Heart right ventricle (tissue), 16 donors: ENCODE measurements at regions not wholly inside any gene's neighbourhood (a gene's known extent, or its start where the extent isn't known, plus 50 kb on each side); places are given as distances from the start of the nearest gene placed in this dataset.

ENCODE experiments used
- ATAC-seq, 8 donors: fragments of 200-7000 bp; cut with Tn5 transposase; one replicate each; pipeline ENCODE4 v1.9.1; 2020; ENCODE audit warnings: mild to moderate bottlenecking in 8 of 8, moderate library complexity in 8 of 8, moderate number of reproducible peaks in 1 of 8
- DNase-seq, 2 donors: peaks; one replicate each; pipeline ENCODE4 v3.0.0-alpha.2; 2020
- H3K27ac ChIP-seq, 10 donors: fragments of 200-600 bp; sonication (generic) in 2 of 10; one replicate each; pipeline versions ENCODE4 v1.5.0 to v1.8.0; 2020 to 2022; ENCODE audit warnings: mild to moderate bottlenecking in 3 of 10
- H3K27me3 ChIP-seq, 7 donors: fragments of 200-600 bp; one replicate each; pipeline ENCODE4 v1.8.0; 2021 to 2022; ENCODE audit warnings: mild to moderate bottlenecking in 2 of 7
- H3K36me3 ChIP-seq, 9 donors: fragments of 200-600 bp; sonication (generic) in 1 of 9; one replicate each; pipeline versions ENCODE4 v1.5.0 to v1.8.0; 2020 to 2022; ENCODE audit warnings: mild to moderate bottlenecking in 2 of 9
- H3K4me1 ChIP-seq, 9 donors: fragments of 200-600 bp; sonication (generic) in 1 of 9; one replicate each; pipeline versions ENCODE4 v1.5.0 to v1.8.0; 2020 to 2022; ENCODE audit warnings: mild to moderate bottlenecking in 4 of 9
- H3K4me3 ChIP-seq, 10 donors: fragments of 200-600 bp; sonication (generic) in 2 of 10; one replicate each; pipeline versions ENCODE4 v1.5.0 to v1.8.0; 2020 to 2022; ENCODE audit warnings: mild to moderate bottlenecking in 7 of 10, moderate library complexity in 2 of 10
- H3K9me3 ChIP-seq, 11 donors: fragments of 200-600 bp in 10 of 11; sonication (generic) in 2 of 11; one replicate each; pipeline versions ENCODE4 v1.5.0 to v1.8.0; 2013 to 2022; ENCODE audit warnings: mild to moderate bottlenecking in 2 of 11, control low read depth in 1 of 11, moderate library complexity in 1 of 11
- WGBS, 2 donors: extraction: QIAGEN DNeasy Blood & Tissue Kit; methylation state at CpG; one replicate each; pipeline ENCODE4 v1.1.7; 2013; ENCODE audit warnings: inconsistent platforms in 1 of 2; 5-methylcytosine and 5-hydroxymethylcytosine counted together
- intact Hi-C, 10 donors: fragments of 100-400 bp; cut with DNase I; formaldehyde crosslinking; loops; one replicate each; pipeline versions ENCODE4 v1.11.1 to v1.14.2; 2022
- TF ChIP-seq, protein P1 (sequence below), 9 donors: fragments of 200-600 bp; sonication (generic) in 2 of 9; IDR thresholded peaks; one replicate each; pipeline versions ENCODE4 v1.5.0 to v1.8.0; 2021 to 2022; ENCODE audit warnings: antibody characterized with exemption in 9 of 9, mild to moderate bottlenecking in 5 of 9, moderate library complexity in 1 of 9
- donor health status: Arrhythmogenic right ventricular cardiomyopathy.
- donor health status: ischemic (EF 13 %, LVEDD 7.1; RV severe dilation, severe dysfunction).
- donor health status: healthy with polysubstance abuse.
- donor health status: DM: no; HTN: yes; CAD: no.
- donor health status: DM: no; HTN: no; CAD: no.
- donor health status: ischemic (EF 25% LVEDD 6.9; RV normal size, moderate dysfunction).
- donor health status: ischemic (EF 25% LVEDD 5.7; RV mildly dilated, moderate dysfunction).
- donor health status: healthy.
- donor health status: DM: yes; HTN: yes; CAD: no.
- donor health status: Ischemic cardiomyopathy.
- donor health status: ischemic (EF 35%, LVEDD 5.7; RV mildly dilated, moderate dysfunction).
- donor health status: nonischemic (EF 11% LVEDD 7.7; RV severe dilation, severe dysfunction).
- donor health status: DM: yes; HTN: yes; CAD: no.
- donor health status: PGD.
- donor health status: ischemic (EF 29% LVEDD 5.4; RV normal size, mild dysfunction).
- donor health status: nonischemic (EF 23%, LVEDD 6.1; RV moderate dilation, normal function).

DNA sequence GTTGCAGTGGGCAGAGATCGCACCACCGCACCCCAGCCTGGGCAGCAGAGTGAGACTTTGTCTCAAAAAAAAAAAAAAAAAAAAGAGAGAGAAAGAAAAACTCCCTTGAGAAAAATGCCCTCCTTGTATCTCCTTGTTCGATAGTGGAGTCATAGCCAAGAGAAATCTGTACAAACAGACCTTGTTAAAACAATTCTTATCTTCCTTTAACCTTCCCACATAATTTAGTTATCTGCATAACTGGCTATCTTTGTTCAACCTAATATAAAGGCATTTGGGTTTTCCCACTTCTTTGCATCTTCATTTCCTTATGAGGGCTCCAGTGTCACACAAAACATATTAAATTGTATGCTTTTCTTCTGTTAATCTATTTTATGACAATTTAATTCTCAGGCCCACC, 65.1 kb upstream of the ATP11B start:
- TF ChIP-seq, protein P1, sequence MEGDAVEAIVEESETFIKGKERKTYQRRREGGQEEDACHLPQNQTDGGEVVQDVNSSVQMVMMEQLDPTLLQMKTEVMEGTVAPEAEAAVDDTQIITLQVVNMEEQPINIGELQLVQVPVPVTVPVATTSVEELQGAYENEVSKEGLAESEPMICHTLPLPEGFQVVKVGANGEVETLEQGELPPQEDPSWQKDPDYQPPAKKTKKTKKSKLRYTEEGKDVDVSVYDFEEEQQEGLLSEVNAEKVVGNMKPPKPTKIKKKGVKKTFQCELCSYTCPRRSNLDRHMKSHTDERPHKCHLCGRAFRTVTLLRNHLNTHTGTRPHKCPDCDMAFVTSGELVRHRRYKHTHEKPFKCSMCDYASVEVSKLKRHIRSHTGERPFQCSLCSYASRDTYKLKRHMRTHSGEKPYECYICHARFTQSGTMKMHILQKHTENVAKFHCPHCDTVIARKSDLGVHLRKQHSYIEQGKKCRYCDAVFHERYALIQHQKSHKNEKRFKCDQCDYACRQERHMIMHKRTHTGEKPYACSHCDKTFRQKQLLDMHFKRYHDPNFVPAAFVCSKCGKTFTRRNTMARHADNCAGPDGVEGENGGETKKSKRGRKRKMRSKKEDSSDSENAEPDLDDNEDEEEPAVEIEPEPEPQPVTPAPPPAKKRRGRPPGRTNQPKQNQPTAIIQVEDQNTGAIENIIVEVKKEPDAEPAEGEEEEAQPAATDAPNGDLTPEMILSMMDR (IDR thresholded peaks at IDR 0.05) = no peak
- 84% methylated on average over 3 of the region's 3 CpGs for WGBS, 2 donors
- Histone ChIP-seq H3K27ac (no peak overlapping the region), H3K9me3 (no peaks in the 10 kb centered on the region), H3K36me3 (no peaks in the 10 kb centered on the region), H3K27me3 (peaks cover 0 to 35% (median 0%) of the 10 kb centered on the region in 7 donors), H3K4me3 (no peak overlapping the region), H3K4me1 (peaks cover 0 to 6% (median 0%) of the 10 kb centered on the region in 9 donors)
- intact Hi-C loops = loop anchor here in 1 of 10 donors (10.0 kb wide), 1 partner anchor 47 kb away; no protein-coding TSS in a partner anchor
- ATAC-seq = no peak
- DNase-seq = no peak

DNA sequence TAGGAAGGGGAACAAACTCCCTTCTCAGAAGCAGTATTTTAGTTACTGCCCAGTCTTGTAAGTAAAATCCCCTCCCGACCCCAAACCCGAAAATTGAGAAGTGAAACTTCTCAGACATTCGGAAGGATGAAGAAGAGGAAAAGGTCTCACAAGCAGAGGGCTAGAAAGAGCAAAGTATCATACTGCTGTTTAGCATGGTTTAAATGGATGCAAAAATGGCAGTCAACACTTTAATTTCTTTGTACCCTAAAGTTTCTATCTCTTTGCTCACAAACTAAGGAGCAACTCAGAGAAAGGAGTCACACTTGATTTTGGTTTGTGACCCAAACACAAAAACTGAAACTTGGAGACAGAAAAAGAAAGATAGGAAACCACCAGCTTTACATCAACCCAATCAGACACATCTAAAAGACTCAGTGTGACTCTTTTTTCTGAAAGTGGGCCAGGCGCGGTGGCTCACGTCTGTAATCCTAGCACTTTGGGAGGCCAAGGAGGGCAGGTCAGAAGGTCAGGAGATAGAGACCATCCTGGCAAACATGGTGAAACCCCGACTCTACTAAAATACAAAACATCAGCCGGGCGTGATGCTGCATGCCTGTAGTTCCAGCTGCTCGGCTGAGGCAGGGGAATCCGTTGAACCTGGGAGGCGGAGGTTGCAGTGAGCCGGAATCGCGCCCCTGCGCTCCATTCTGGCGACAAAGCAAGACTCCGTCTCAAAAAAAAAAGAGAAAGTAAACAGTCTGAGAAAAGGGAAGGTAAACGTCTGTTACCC, 63.2 kb upstream of the ATP11B start:
- DNase-seq = no peak
- peaks cover 0 to 30% (median 0%) of the 10 kb centered on the region in 7 donors for H3K27me3 ChIP-seq
- H3K4me1 ChIP-seq = peaks cover 0 to 6% (median 0%) of the 10 kb centered on the region in 9 donors
- no peak overlapping the region for H3K27ac ChIP-seq
- no peak overlapping the region for H3K4me3 ChIP-seq
- H3K9me3 ChIP-seq = no peaks in the 10 kb centered on the region
- TF ChIP-seq, protein P1 (IDR thresholded peaks at IDR 0.05) = no peak
- intact Hi-C loops = loop anchor here in 1 of 10 donors (10.0 kb wide), 1 partner anchor 45 kb away; no protein-coding TSS in a partner anchor
- WGBS, 2 donors = 64 to 71% methylated on average over 19 of the region's 19 CpGs
- ATAC-seq = no peak
- H3K36me3 ChIP-seq = no peaks in the 10 kb centered on the region

DNA sequence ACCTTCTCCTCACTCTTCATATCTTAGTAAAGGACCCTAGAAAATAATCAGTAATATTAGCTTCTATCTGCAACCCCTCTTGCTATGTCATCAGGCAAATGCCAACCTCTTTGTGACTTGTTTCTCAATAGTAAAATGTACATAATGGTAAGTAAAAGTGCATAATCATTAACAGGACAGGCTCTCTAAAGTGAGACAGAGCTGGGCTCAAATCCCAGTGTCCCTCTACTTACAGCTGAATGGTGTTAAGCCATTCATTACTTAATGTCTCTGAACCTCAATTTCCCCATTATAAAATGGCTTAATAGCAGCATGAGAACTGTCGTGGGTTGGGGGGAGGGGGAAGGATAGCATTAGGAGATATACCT, 62.6 kb upstream of the ATP11B start:
- intact Hi-C loops = no loop called here
- 77 to 91% methylated on average over 1 of the region's 1 CpG for WGBS, 2 donors
- Histone ChIP-seq H3K4me1 (peaks cover 0 to 4% (median 0%) of the 10 kb centered on the region in 9 donors), H3K36me3 (no peaks in the 10 kb centered on the region), H3K27ac (no peak overlapping the region), H3K4me3 (no peak overlapping the region), H3K27me3 (peaks cover 0 to 26% (median 0%) of the 10 kb centered on the region in 7 donors), H3K9me3 (no peaks in the 10 kb centered on the region)
- DNase-seq (no peak), ATAC-seq (no peak)
- TF ChIP-seq, protein P1 (IDR thresholded peaks at IDR 0.05) = no peak

DNA sequence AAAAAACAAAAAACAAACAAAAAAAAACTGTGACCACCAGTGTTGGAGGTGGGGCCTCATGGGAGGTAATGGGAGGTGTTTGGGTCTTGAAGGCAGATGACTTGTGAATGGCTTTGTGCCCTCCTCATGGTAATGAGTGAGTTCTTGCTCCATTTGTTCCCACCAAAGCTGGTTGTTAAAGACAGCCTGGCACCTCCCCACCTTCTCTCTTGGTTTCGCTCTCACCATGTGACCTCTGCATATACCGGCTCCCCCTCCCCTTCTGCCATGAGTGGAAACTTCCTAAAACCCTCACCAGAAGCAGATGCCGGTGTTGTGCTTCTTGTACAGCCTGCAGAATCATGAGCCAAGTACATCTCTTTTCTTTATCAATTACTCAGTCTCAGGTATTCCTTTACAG, 61.5 kb upstream of the ATP11B start:
- Histone ChIP-seq H3K27me3 (peaks cover 0 to 26% (median 0%) of the 10 kb centered on the region in 7 donors), H3K4me3 (no peak overlapping the region), H3K27ac (no peak overlapping the region), H3K4me1 (no peaks in the 10 kb centered on the region), H3K36me3 (no peaks in the 10 kb centered on the region), H3K9me3 (no peaks in the 10 kb centered on the region)
- TF ChIP-seq, protein P1 (IDR thresholded peaks at IDR 0.05) = no peak
- no peak for DNase-seq
- intact Hi-C loops = no loop called here
- ATAC-seq = no peak
- WGBS, 2 donors = 86 to 95% methylated on average over 3 of the region's 3 CpGs
